Mesenchymal stem cell (in vitro differentiated cells and primary cell): ENCODE measurements at regions not wholly inside any gene's neighbourhood (a gene's known extent, or its start where the extent isn't known, plus 50 kb on each side); places are given as distances from the start of the nearest gene placed in this dataset.
A peak's percentile ranks its signal among the peaks of the same experiment; 100 is the strongest.
"Not testable (repeated sequence)": the region's sequence is repeated elsewhere in the genome, so short reads cannot be mapped to it uniquely, and the experiment has no call there.

ENCODE experiments used
- DNase-seq: peaks from one replicate; pipeline ENCODE4 v3.0.0-alpha.2; 2013
- H2AFZ ChIP-seq: one replicate; pipeline ENCODE4 v1.6.1; 2013; ENCODE audit warnings: low read depth, mild to moderate bottlenecking, control low read depth, inconsistent platforms, low read length, moderate library complexity
- H2AK5ac ChIP-seq: 2 replicates; pipeline ENCODE4 v1.6.1; 2013; ENCODE audit warnings: low read length, moderate library complexity, mild to moderate bottlenecking, inconsistent platforms; ENCODE audit not compliant: severe bottlenecking
- H2BK120ac ChIP-seq: one replicate; pipeline ENCODE4 v1.6.1; 2013; ENCODE audit warnings: low read depth, mild to moderate bottlenecking, inconsistent platforms, low read length, moderate library complexity
- H2BK12ac ChIP-seq, 2 experiments: one replicate each; pipeline ENCODE4 v1.6.1; 2013; ENCODE audit warnings: inconsistent platforms in 2 of 2, low read length in 2 of 2, mild to moderate bottlenecking in 2 of 2, moderate library complexity in 2 of 2, control low read depth in 1 of 2
- H2BK15ac ChIP-seq: one replicate; pipeline ENCODE4 v1.6.1; 2013; ENCODE audit warnings: mild to moderate bottlenecking, low read depth, inconsistent platforms; ENCODE audit not compliant: poor library complexity, severe bottlenecking
- H2BK5ac ChIP-seq: 2 replicates; pipeline ENCODE4 v1.6.1; 2013; ENCODE audit warnings: low read depth, mild to moderate bottlenecking, low read length, control low read depth, inconsistent platforms; ENCODE audit not compliant: poor library complexity, severe bottlenecking
- H3K14ac ChIP-seq, 2 experiments: one replicate each; pipeline ENCODE4 v1.6.1; 2013; ENCODE audit warnings: inconsistent platforms in 2 of 2, low read length in 2 of 2, control low read depth in 1 of 2, mild to moderate bottlenecking in 1 of 2, moderate library complexity in 1 of 2
- H3K18ac ChIP-seq, 2 experiments: one replicate each; pipeline ENCODE4 v1.6.1; 2013; ENCODE audit warnings: inconsistent platforms in 2 of 2, low read length in 2 of 2, control low read depth in 1 of 2, low read depth in 1 of 2, mild to moderate bottlenecking in 1 of 2
- H3K23ac ChIP-seq, 2 experiments: one replicate each; pipeline ENCODE4 v1.6.1; 2013; ENCODE audit warnings: inconsistent platforms in 2 of 2, low read length in 2 of 2, mild to moderate bottlenecking in 2 of 2, moderate library complexity in 2 of 2, control low read depth in 1 of 2
- H3K27ac ChIP-seq: 2 replicates; pipeline ENCODE4 v1.5.1; 2013; ENCODE audit warnings: mild to moderate bottlenecking, moderate library complexity, low read length, control low read depth, inconsistent platforms; ENCODE audit not compliant: poor library complexity, severe bottlenecking
- H3K27me3 ChIP-seq, 2 experiments: 2 replicates each; pipeline versions ENCODE4 v1.6.1 to v1.7.0; 2013; ENCODE audit warnings: low read length in 2 of 2, mild to moderate bottlenecking in 2 of 2, moderate library complexity in 2 of 2, control low read depth in 1 of 2, inconsistent platforms in 1 of 2; ENCODE audit not compliant: control insufficient read depth in 1 of 2, insufficient read depth in 1 of 2
- H3K36me3 ChIP-seq, 2 experiments: 2 replicates each; pipeline versions ENCODE4 v1.6.1 to v1.7.0; 2013; ENCODE audit warnings: low read length in 2 of 2, control low read depth in 1 of 2, inconsistent platforms in 1 of 2, low read depth in 1 of 2, mild to moderate bottlenecking in 1 of 2; ENCODE audit not compliant: insufficient read depth in 2 of 2, control insufficient read depth in 1 of 2
- H3K4ac ChIP-seq, 2 experiments: one replicate each; pipeline ENCODE4 v1.6.1; 2013; ENCODE audit warnings: inconsistent platforms in 2 of 2, low read length in 2 of 2, mild to moderate bottlenecking in 2 of 2, moderate library complexity in 2 of 2, control low read depth in 1 of 2, low read depth in 1 of 2
- H3K4me1 ChIP-seq: 2 replicates; pipeline ENCODE4 v1.6.1; 2013; ENCODE audit warnings: low read depth, low read length, control low read depth; ENCODE audit not compliant: control insufficient read depth, insufficient read depth
- H3K4me2 ChIP-seq: 2 replicates; pipeline ENCODE4 v1.6.1; 2013; ENCODE audit warnings: low read length, mild to moderate bottlenecking, inconsistent platforms; ENCODE audit not compliant: poor library complexity, severe bottlenecking
- H3K4me3 ChIP-seq, 2 experiments: 2 replicates each; pipeline versions ENCODE4 v1.5.1 to v1.7.0; 2013; ENCODE audit warnings: low read length in 2 of 2, mild to moderate bottlenecking in 2 of 2, control low read depth in 1 of 2, low read depth in 1 of 2; ENCODE audit not compliant: insufficient read depth in 1 of 2
- H3K79me1 ChIP-seq: replicated peaks from 2 replicates; pipeline ENCODE4 v1.6.1; 2013; ENCODE audit warnings: mild to moderate bottlenecking, control low read depth, low read length, inconsistent platforms; ENCODE audit not compliant: poor library complexity, severe bottlenecking
- H3K9ac ChIP-seq: 2 replicates; pipeline ENCODE4 v1.7.0; 2013; ENCODE audit warnings: mild to moderate bottlenecking, low read length, moderate library complexity
- H3K9me3 ChIP-seq: 2 replicates; pipeline ENCODE4 v1.7.0; 2013; ENCODE audit warnings: mild to moderate bottlenecking, low read length; ENCODE audit not compliant: control insufficient read depth
- H4K8ac ChIP-seq: one replicate; pipeline ENCODE4 v1.6.1; 2013; ENCODE audit warnings: inconsistent platforms, mild to moderate bottlenecking, low read length, moderate library complexity
- H4K91ac ChIP-seq: one replicate; pipeline ENCODE4 v1.6.1; 2013; ENCODE audit warnings: mild to moderate bottlenecking, low read length, inconsistent platforms
- WGBS: methylation state at CpG from one replicate; pipeline ENCODE4 v1.1.7; 2013; ENCODE audit warnings: mixed read lengths; 5-methylcytosine and 5-hydroxymethylcytosine counted together

GRCh38 chr10:84019854-84020458 lies 119.4 kb upstream of the GHITM start:
- not testable (repeated sequence) for H2AFZ ChIP-seq, H3K4me3 ChIP-seq, H3K4me2 ChIP-seq, H3K36me3 ChIP-seq, H2BK15ac ChIP-seq, H3K4ac ChIP-seq, DNase-seq, H3K27ac ChIP-seq, H2BK120ac ChIP-seq, H3K9me3 ChIP-seq, H3K23ac ChIP-seq, H3K18ac ChIP-seq, H2BK5ac ChIP-seq, H3K14ac ChIP-seq, H2AK5ac ChIP-seq, H3K27me3 ChIP-seq, H3K9ac ChIP-seq, H3K4me1 ChIP-seq, H2BK12ac ChIP-seq, H4K91ac ChIP-seq, H4K8ac ChIP-seq, H3K79me1 ChIP-seq
- WGBS, result 75% methylated on average over 9 of the region's 9 CpGs

- Histone ChIP-seq H3K18ac (no peak overlapping the region), H2AFZ (no peak overlapping the region), H3K9me3 (no peaks in the 10 kb centered on the region), H4K91ac (no peak overlapping the region), H4K8ac (no peak overlapping the region), H2AK5ac (no peak overlapping the region), H3K27ac (no peak overlapping the region), H3K79me1 (no peaks in the 10 kb centered on the region), H3K36me3 (no peaks in the 10 kb centered on the region), H3K4me1 (no peaks in the 10 kb centered on the region), H2BK120ac (no peak overlapping the region), H3K4me2 (no peak overlapping the region), H3K23ac (no peak overlapping the region), H3K4me3 (no peak overlapping the region), H3K27me3 (no peaks in the 10 kb centered on the region), H2BK5ac (no peak overlapping the region), H2BK15ac (no peak overlapping the region), H3K4ac (no peak overlapping the region), H3K9ac (no peak overlapping the region), H3K14ac (no peak overlapping the region), H2BK12ac (no peak overlapping the region)
- DNase-seq, result peak; percentile 8
Measured at GRCh38 chr10:84026821-84027257, 112.5 kb upstream of the GHITM start.

GRCh38 chr10:84029840-84030239 lies 109.5 kb upstream of the GHITM start:
- Histone ChIP-seq H3K14ac (no peak overlapping the region), H2BK15ac (no peak overlapping the region), H4K8ac (no peak overlapping the region), H4K91ac (no peak overlapping the region), H3K23ac (no peak overlapping the region), H3K36me3 (no peaks in the 10 kb centered on the region), H3K4ac (no peak overlapping the region), H2BK120ac (no peak overlapping the region), H3K79me1 (no peaks in the 10 kb centered on the region), H2BK5ac (no peak overlapping the region), H3K4me1 (no peaks in the 10 kb centered on the region), H2AK5ac (no peak overlapping the region), H2AFZ (no peak overlapping the region), H3K9me3 (no peaks in the 10 kb centered on the region), H3K4me3 (no peak overlapping the region), H3K27ac (no peak overlapping the region), H3K4me2 (no peak overlapping the region), H3K18ac (no peak overlapping the region), H2BK12ac (no peak overlapping the region), H3K27me3 (no peaks in the 10 kb centered on the region), H3K9ac (no peak overlapping the region)
- DNase-seq, result no peak
- 79% methylated on average over 4 of the region's 4 CpGs for WGBS

GRCh38 chr10:84038035-84038434 lies 101.3 kb upstream of the GHITM start:
- Histone ChIP-seq H3K14ac (no peak overlapping the region), H2BK15ac (no peak overlapping the region)

More at GRCh38 chr10:84038035-84038434, 101.3 kb upstream of the GHITM start:
- Histone ChIP-seq H4K8ac (no peak overlapping the region), H2AFZ (no peak overlapping the region), H3K9me3 (no peaks in the 10 kb centered on the region), H2BK12ac (no peak overlapping the region), H2AK5ac (no peak overlapping the region), H3K18ac (no peak overlapping the region), H4K91ac (no peak overlapping the region), H3K4me1 (no peaks in the 10 kb centered on the region), H3K4ac (no peak overlapping the region), H3K9ac (no peak overlapping the region), H2BK120ac (no peak overlapping the region), H3K27me3 (no peaks in the 10 kb centered on the region), H3K23ac (no peak overlapping the region), H3K4me3 (no peak overlapping the region), H3K27ac (no peak overlapping the region), H3K79me1 (no peaks in the 10 kb centered on the region), H3K36me3 (no peaks in the 10 kb centered on the region), H3K4me2 (no peak overlapping the region), H2BK5ac (no peak overlapping the region)
- DNase-seq, result no peak
- WGBS, result 89% methylated on average over 1 of the region's 2 CpGs
